PFSK-1 (cell line): ENCODE measurements at regions not wholly inside any gene's neighbourhood (a gene's known extent, or its start where the extent isn't known, plus 50 kb on each side); places are given as distances from the start of the nearest gene placed in this dataset.

ENCODE experiments used
- FOXP2 ChIP-seq: optimal IDR thresholded peaks from 2 replicates; pipeline ENCODE3; 2011; ENCODE audit warnings: borderline replicate concordance, control low read depth, inconsistent platforms; ENCODE audit not compliant: insufficient read depth; ENCODE audit errors: extremely low read length, extremely low read depth
- POLR2AphosphoS5 ChIP-seq: IDR thresholded peaks from 2 replicates; pipeline ENCODE4 v1.6.1; 2012; ENCODE audit warnings: low read depth, mild to moderate bottlenecking, control low read depth, low read length, moderate library complexity
- REST ChIP-seq, 2 experiments: IDR thresholded peaks; 2 replicates each; pipeline versions ENCODE4 v1.6.1 to v1.8.0; 2011 to 2012; ENCODE audit warnings: low read depth in 2 of 2, low read length in 2 of 2, control low read depth in 1 of 2, inconsistent platforms in 1 of 2, mild to moderate bottlenecking in 1 of 2, moderate library complexity in 1 of 2; ENCODE audit not compliant: insufficient read depth in 1 of 2
- SIN3A ChIP-seq: IDR thresholded peaks from 2 replicates; pipeline ENCODE4 v1.6.1; 2012; ENCODE audit warnings: mild to moderate bottlenecking, low read length, moderate library complexity, borderline replicate concordance; ENCODE audit not compliant: insufficient read depth
- TAF1 ChIP-seq: IDR thresholded peaks from 2 replicates; pipeline ENCODE4 v1.6.1; 2012; ENCODE audit warnings: low read length, control low read depth, borderline replicate concordance; ENCODE audit not compliant: insufficient read depth

GRCh38 chr6:44735630-44735963 lies 348.1 kb downstream of the CDC5L start:
- TF ChIP-seq TAF1 = no peak
- TF ChIP-seq POLR2AphosphoS5 = no peak
- TF ChIP-seq REST (IDR thresholded peaks at IDR 0.05; ENCODE audit: insufficient read depth in 1 of 2, low read depth in 2 of 2, low read length in 2 of 2) = no peak
- no peak for TF ChIP-seq SIN3A
- TF ChIP-seq FOXP2 = no peak

GRCh38 chr6:44737341-44737740 lies 349.8 kb downstream of the CDC5L start:
- TF ChIP-seq TAF1 = no peak
- no peak for TF ChIP-seq REST (IDR thresholded peaks at IDR 0.05; ENCODE audit: insufficient read depth in 1 of 2, low read depth in 2 of 2, low read length in 2 of 2)
- TF ChIP-seq FOXP2 = no peak
- no peak for TF ChIP-seq POLR2AphosphoS5
- no peak for TF ChIP-seq SIN3A

DNA sequence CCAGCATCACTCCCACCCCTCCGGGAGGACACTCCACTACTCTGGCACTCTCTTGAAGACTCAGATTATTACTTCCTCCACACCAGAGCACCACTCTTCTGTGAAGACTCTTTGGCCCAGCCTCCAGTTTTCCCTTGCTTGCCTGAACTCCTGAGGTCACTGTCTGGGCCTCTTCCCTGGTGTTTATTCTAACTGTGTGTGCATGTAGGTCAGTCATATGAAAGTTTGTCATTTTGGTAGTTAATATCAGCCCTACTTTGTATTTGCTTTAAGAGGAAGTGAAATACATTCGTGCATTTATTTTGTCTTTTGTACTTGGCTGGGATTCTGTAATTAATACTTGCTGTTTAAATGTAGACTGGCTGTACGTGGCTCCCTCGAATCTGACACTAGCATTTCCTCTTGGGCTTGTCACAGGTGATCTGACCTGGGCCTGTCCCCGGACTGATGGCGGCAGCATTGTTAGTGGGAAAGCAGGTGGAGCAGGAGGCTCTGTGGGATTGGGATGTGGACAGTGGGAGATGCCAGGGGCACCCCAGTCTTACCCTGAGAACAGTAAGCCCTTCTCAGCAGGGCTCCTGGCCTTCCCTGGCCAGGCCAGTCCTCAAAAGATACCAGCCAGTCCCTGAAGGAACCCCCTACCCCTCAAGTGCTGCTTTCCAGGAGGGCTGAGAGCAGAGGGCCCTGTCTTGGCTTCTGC lies 350.5 kb downstream of the CDC5L start:
- TF ChIP-seq FOXP2 (no peak), POLR2AphosphoS5 (no peak), TAF1 (no peak), SIN3A (no peak), REST (IDR thresholded peaks at IDR 0.05; ENCODE audit: insufficient read depth in 1 of 2, low read depth in 2 of 2, low read length in 2 of 2) (no peak)

GRCh38 chr6:44738601-44739146 lies 351.2 kb downstream of the CDC5L start:
- no peak for TF ChIP-seq FOXP2
- no peak for TF ChIP-seq TAF1
- no peak for TF ChIP-seq SIN3A
- no peak for TF ChIP-seq REST (IDR thresholded peaks at IDR 0.05; ENCODE audit: insufficient read depth in 1 of 2, low read depth in 2 of 2, low read length in 2 of 2)
- TF ChIP-seq POLR2AphosphoS5 = no peak

DNA sequence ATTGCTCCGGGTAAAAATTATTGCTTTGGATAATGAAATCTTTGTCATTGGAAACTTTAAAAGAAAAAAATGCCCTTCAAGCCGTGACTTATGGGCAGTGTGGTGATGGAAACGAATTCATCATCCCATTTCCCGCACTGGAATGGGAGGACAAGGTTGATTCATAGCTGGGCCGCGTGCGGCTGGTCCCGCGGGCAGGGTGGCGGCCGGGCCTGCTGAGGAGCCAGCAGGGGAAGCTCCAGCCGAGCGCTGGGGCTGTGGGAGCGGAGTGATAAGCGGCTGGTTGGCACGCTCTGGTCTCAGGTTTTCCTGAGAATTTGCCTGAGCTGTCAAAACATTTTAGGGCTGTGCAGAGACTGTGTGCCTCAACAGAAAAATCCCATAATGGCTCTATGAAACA lies 351.7 kb downstream of the CDC5L start:
- TF ChIP-seq POLR2AphosphoS5 = no peak
- TF ChIP-seq TAF1 = no peak
- TF ChIP-seq SIN3A = no peak
- TF ChIP-seq FOXP2 = no peak
